K562 (cell line): ENCODE measurements at regions not wholly inside any gene's neighbourhood (a gene's known extent, or its start where the extent isn't known, plus 50 kb on each side); places are given as distances from the start of the nearest gene placed in this dataset.

ENCODE experiments used
- ATAC-seq: fragments of 200-7000 bp; cut with Tn5 transposase; 3 replicates; pipeline ENCODE4 v1.9.1; 2020; ENCODE audit warnings: moderate library complexity
- BruUV-seq: library from RNA; stranded (reverse); fragments of 400-500 nt; replicated peaks from 2 replicates; lab custom pipeline; 2021; lab: Mats Ljungman, UMichigan
- CTCF ChIA-PET: fragments of 300-600 bp; formaldehyde crosslinking; extraction: SDS; loops from one replicate; lab custom pipeline; 2021; ENCODE audit warnings: low intra/inter-chr PET ratio; lab: Yijun Ruan, JAX
- POLR2A ChIA-PET: fragments of 300-600, 350-650 bp; sonication (Branson Sonifier 250); formaldehyde crosslinking; extraction: SDS; loops from one replicate; lab custom pipeline; 2021; ENCODE audit warnings: antibody characterized with exemption, inconsistent platforms; lab: Yijun Ruan, JAX
- DNase-seq, 4 experiments: peaks; one replicate each; pipeline versions ENCODE4 v3.0.0 to v3.0.0-alpha.2; 2011 to 2018; ENCODE audit warnings: low spot score in 3 of 4, mixed read lengths in 3 of 4; ENCODE audit errors: extremely low read depth in 1 of 4
- FAIRE-seq: peaks from 2 replicates; lab custom pipeline; 2011; peaks lifted over from hg19 to GRCh38; lab: Jason Lieb, UNC
- H2AFZ ChIP-seq: 2 replicates; pipeline ENCODE4 v1.6.0; 2011; ENCODE audit warnings: low read depth, low read length, control low read depth, inconsistent platforms
- H3K27ac ChIP-seq: fragments of 200-600 bp; 3 replicates; pipeline ENCODE4 v1.8.0; 2011; ENCODE audit warnings: low read depth, mild to moderate bottlenecking, control low read depth, inconsistent platforms, low read length, moderate library complexity, mixed read lengths; ENCODE audit errors: extremely low read depth
- H3K27me3 ChIP-seq, 2 experiments: fragments of 300-600 bp in 1 of 2; 2 replicates in 1 of 2; 3 replicates in 1 of 2; pipeline versions ENCODE4 v1.6.0 to v1.8.0; 2011; ENCODE audit warnings: inconsistent platforms in 2 of 2, low read length in 2 of 2, mild to moderate bottlenecking in 1 of 2, mixed read lengths in 1 of 2, moderate library complexity in 1 of 2; ENCODE audit not compliant: control insufficient read depth in 2 of 2, insufficient read depth in 2 of 2
- H3K36me3 ChIP-seq: fragments of 300-600 bp; 3 replicates; pipeline ENCODE4 v1.8.0; 2011; ENCODE audit warnings: mild to moderate bottlenecking, low read length, inconsistent platforms; ENCODE audit not compliant: control insufficient read depth, insufficient read depth
- H3K4me1 ChIP-seq, 2 experiments: fragments of 200-600 bp in 1 of 2; replicated peaks in 1 of 2; 2 replicates in 1 of 2; 3 replicates in 1 of 2; pipeline versions ENCODE4 v1.5.1 to v1.8.0; 2011; ENCODE audit warnings: inconsistent platforms in 2 of 2, low read length in 2 of 2, mild to moderate bottlenecking in 1 of 2, mixed read lengths in 1 of 2, moderate library complexity in 1 of 2; ENCODE audit not compliant: control insufficient read depth in 2 of 2, insufficient read depth in 2 of 2
- H3K4me2 ChIP-seq: 2 replicates; pipeline ENCODE4 v1.6.1; 2011; ENCODE audit warnings: low read length, control low read depth, inconsistent platforms, mixed read lengths; ENCODE audit not compliant: insufficient read depth
- H3K4me3 ChIP-seq: fragments of 200-600 bp; sonication (generic), shearing (Covaris generic); 2 replicates; pipeline ENCODE4 v1.5.1; 2016; ENCODE audit warnings: control low read depth, inconsistent platforms
- H3K79me2 ChIP-seq: fragments of 200-600 bp; 3 replicates; pipeline ENCODE4 v1.8.0; 2011; ENCODE audit warnings: low read length, inconsistent platforms; ENCODE audit not compliant: control insufficient read depth, insufficient read depth
- H3K9ac ChIP-seq, 2 experiments: 2 replicates each; pipeline versions ENCODE4 v1.6.0 to v1.6.1; 2011; ENCODE audit warnings: low read depth in 2 of 2, low read length in 2 of 2, control low read depth in 1 of 2, inconsistent platforms in 1 of 2, mild to moderate bottlenecking in 1 of 2, mixed read lengths in 1 of 2; ENCODE audit not compliant: insufficient read depth in 1 of 2
- H3K9me1 ChIP-seq: one replicate; pipeline ENCODE4 v1.6.0; 2011; ENCODE audit warnings: inconsistent platforms, mild to moderate bottlenecking, low read length, moderate library complexity; ENCODE audit not compliant: control insufficient read depth, insufficient read depth
- H3K9me3 ChIP-seq: replicated peaks from 2 replicates; pipeline ENCODE4 v1.5.1; 2011; ENCODE audit warnings: low read depth, low read length, inconsistent platforms; ENCODE audit not compliant: control insufficient read depth, insufficient read depth
- H4K20me1 ChIP-seq: replicated peaks from 2 replicates; pipeline ENCODE4 v1.6.1; 2011; ENCODE audit warnings: low read length, inconsistent platforms, mixed read lengths; ENCODE audit not compliant: control insufficient read depth, insufficient read depth
- CTCF ChIP-seq, 3 experiments: IDR thresholded peaks in 2 of 3; conservative IDR thresholded peaks in 1 of 3; 2 replicates each; pipeline ENCODE4 v1.5.1; 2011 to 2012; ENCODE audit warnings: low read length in 3 of 3, mild to moderate bottlenecking in 3 of 3, control low read depth in 2 of 3, improper control_type of control experiment in 1 of 3, inconsistent platforms in 1 of 3, low read depth in 1 of 3, mixed read lengths in 1 of 3, moderate library complexity in 1 of 3; ENCODE audit not compliant: insufficient read depth in 2 of 3
- DMBX1 ChIP-seq: fragments of 250-450 bp; sonication (Bioruptor Pico); IDR thresholded peaks from 2 replicates; pipeline ENCODE4 v1.8.0; 2022; ENCODE audit warnings: inconsistent platforms, mild to moderate bottlenecking, moderate library complexity, borderline replicate concordance
- DNMT1 ChIP-seq: fragments of 450-650 bp; IDR thresholded peaks from 2 replicates; pipeline ENCODE4 v1.6.1; 2016; ENCODE audit warnings: antibody characterized with exemption, mild to moderate bottlenecking
- IFI16 ChIP-seq: fragments of 250-450 bp; sonication (Bioruptor Pico); IDR thresholded peaks from 2 replicates; pipeline ENCODE4 v2.1.2; 2022; ENCODE audit warnings: mild to moderate bottlenecking, inconsistent platforms
- NFRKB ChIP-seq: fragments of 450-650 bp; IDR thresholded peaks from 2 replicates; pipeline ENCODE4 v1.6.1; 2016; ENCODE audit warnings: low read depth
- NFYB ChIP-seq: IDR thresholded peaks from 2 replicates; pipeline ENCODE4 v1.6.1; 2011; ENCODE audit warnings: mild to moderate bottlenecking, moderate library complexity; ENCODE audit not compliant: insufficient read length; ENCODE audit errors: extremely low read depth
- NONO ChIP-seq, 2 experiments: fragments of 200-400 bp in 1 of 2; fragments of 450-650 bp in 1 of 2; formaldehyde crosslinking in 1 of 2; IDR thresholded peaks; 2 replicates each; pipeline ENCODE4 v1.6.1; 2017; ENCODE audit warnings: low read depth in 2 of 2, mild to moderate bottlenecking in 2 of 2, moderate library complexity in 2 of 2, low read length in 1 of 2
- PCBP1 ChIP-seq: fragments of 200-400 bp; formaldehyde crosslinking; IDR thresholded peaks from 2 replicates; pipeline ENCODE4 v1.6.1; 2018; ENCODE audit warnings: mild to moderate bottlenecking, low read depth, low read length; ENCODE audit not compliant: poor library complexity, severe bottlenecking
- PHF20 ChIP-seq: fragments of 450-650 bp; IDR thresholded peaks from 2 replicates; pipeline ENCODE4 v1.6.1; 2018; ENCODE audit not compliant: partially characterized antibody
- PHF21A ChIP-seq: fragments of 450-650 bp; IDR thresholded peaks from 2 replicates; pipeline ENCODE4 v1.6.1; 2017; ENCODE audit warnings: low read depth, borderline replicate concordance
- PML ChIP-seq: IDR thresholded peaks from 2 replicates; pipeline ENCODE4 v1.6.1; 2012; ENCODE audit warnings: low read length, inconsistent platforms
- POLR2AphosphoS2 ChIP-seq: IDR thresholded peaks from 2 replicates; pipeline ENCODE4 v1.6.1; 2012; ENCODE audit warnings: low read length, improper control_type of control experiment
- RB1 ChIP-seq: fragments of 450-650 bp; IDR thresholded peaks from 2 replicates; pipeline ENCODE4 v1.6.1; 2017; ENCODE audit warnings: low read depth, mild to moderate bottlenecking
- RBM25 ChIP-seq: fragments of 200-400 bp; formaldehyde crosslinking; IDR thresholded peaks from 2 replicates; pipeline ENCODE4 v1.6.1; 2018; ENCODE audit warnings: low read length, low read depth, moderate library complexity; ENCODE audit not compliant: severe bottlenecking
- RFX5 ChIP-seq: IDR thresholded peaks from 2 replicates; pipeline ENCODE4 v1.6.1; 2011; ENCODE audit warnings: low read depth, mild to moderate bottlenecking, improper control_type of control experiment, low read length
- RNF2 ChIP-seq: sonication (generic); IDR thresholded peaks from 2 replicates; pipeline ENCODE4 v1.6.1; 2016
- SOX6 ChIP-seq: fragments of 450-650 bp; IDR thresholded peaks from 2 replicates; pipeline ENCODE4 v1.6.1; 2014; ENCODE audit warnings: mild to moderate bottlenecking
- TAF9B ChIP-seq: fragments of 450-650 bp; IDR thresholded peaks from 2 replicates; pipeline ENCODE4 v1.6.1; 2018; ENCODE audit warnings: mild to moderate bottlenecking; ENCODE audit not compliant: partially characterized antibody
- TEAD1 ChIP-seq, 2 experiments: fragments of 450-650 bp in 1 of 2; sonication (generic) in 1 of 2; formaldehyde crosslinking; IDR thresholded peaks; 2 replicates each; pipeline versions ENCODE4 v1.4.0 to v1.8.0; 2020 to 2022; ENCODE audit warnings: mild to moderate bottlenecking in 2 of 2, missing genetic modification reagents in 1 of 2
- ZNF121 ChIP-seq: sonication (generic); formaldehyde crosslinking; conservative IDR thresholded peaks from 2 replicates; pipeline ENCODE4 v1.8.0; 2022; ENCODE audit warnings: missing genetic modification reagents
- ZNF699 ChIP-seq: fragments of 250-450 bp; sonication (Bioruptor Pico); IDR thresholded peaks from 2 replicates; pipeline ENCODE4 v1.8.0; 2021; ENCODE audit warnings: mild to moderate bottlenecking, moderate library complexity; ENCODE audit not compliant: insufficient replicate concordance
- WGBS: fragments of 100-300 bp; shearing (Covaris generic); methylation state at CpG from one replicate; pipeline ENCODE4 v1.1.6; 2016; ENCODE audit warnings: low coverage, mixed read lengths; ENCODE audit not compliant: insufficient coverage; ENCODE audit errors: missing lambda C conversion rate; 5-methylcytosine and 5-hydroxymethylcytosine counted together
- in situ Hi-C: fragments of 300-500 bp; cut with MboI; formaldehyde crosslinking; loops from 4 replicates; pipeline ENCODE4 v1.15.0; 2018; ENCODE audit warnings: inconsistent platforms, mixed read lengths
- intact Hi-C: fragments of 100-400 bp; cut with micrococcal nuclease; formaldehyde crosslinking; loops from 2 replicates; pipeline ENCODE4 v1.14.2; 2022

- TF ChIP-seq CTCF (IDR thresholded peaks at IDR 0.05 in 2 of 3, conservative IDR thresholded peaks at IDR 0.05 in 1 of 3; ENCODE audit: insufficient read depth in 2 of 3, low read depth in 1 of 3, low read length in 3 of 3) = no peak
- TF ChIP-seq DNMT1 = no peak
- no peak for TF ChIP-seq PCBP1
- TF ChIP-seq ZNF121 (CRISPR knock-in tag) = no peak
- no peak for TF ChIP-seq RFX5
- TF ChIP-seq PML = no peak
- no peak for TF ChIP-seq NFYB
- TF ChIP-seq DMBX1 = no peak
- no peak for TF ChIP-seq NONO (IDR thresholded peaks at IDR 0.05; ENCODE audit: low read depth in 2 of 2, low read length in 1 of 2)
Measured at GRCh38 chr14:48670939-48671338, 915.2 kb downstream of the RPS29 start (continued).

- ChIA-PET POLR2A (no interaction called here), CTCF (no interaction called here)
- no peaks in the 10 kb centered on the region for H3K4me1 ChIP-seq
- no peaks in the 10 kb centered on the region for H3K9me3 ChIP-seq
- H3K4me3 ChIP-seq = no peak overlapping the region
- no peaks in the 10 kb centered on the region for H3K36me3 ChIP-seq
- no peak overlapping the region for H3K4me2 ChIP-seq
- no peaks in the 10 kb centered on the region for H3K79me2 ChIP-seq
- ATAC-seq (no peak), FAIRE-seq (no peak), DNase-seq (no peak)
- H3K27me3 ChIP-seq = no peaks in the 10 kb centered on the region
- intact Hi-C loops (no loop called here), in situ Hi-C loops (no loop called here)
- no peak overlapping the region for H3K9ac ChIP-seq
- no peak overlapping the region for H3K27ac ChIP-seq
- no peak overlapping the region for H2AFZ ChIP-seq
- BruUV-seq = no TSS peak
- no peaks in the 10 kb centered on the region for H3K9me1 ChIP-seq
- no peaks in the 10 kb centered on the region for H4K20me1 ChIP-seq
- WGBS = 0% methylated on average over 3 of the region's 3 CpGs
- no peak for TF ChIP-seq RBM25
- no peak for TF ChIP-seq TEAD1 (CRISPR knock-in tag; IDR thresholded peaks at IDR 0.05)
- no peak for TF ChIP-seq PHF21A
- no peak for TF ChIP-seq RB1
- no peak for TF ChIP-seq NFRKB
- no peak for TF ChIP-seq PHF20
- TF ChIP-seq TAF9B = no peak
- no peak for TF ChIP-seq POLR2AphosphoS2
- no peak for TF ChIP-seq IFI16 (CRISPR knock-in tag)
- TF ChIP-seq ZNF699 (CRISPR knock-in tag) = no peak
- TF ChIP-seq RNF2 = no peak
- TF ChIP-seq SOX6 = no peak
Measured at GRCh38 chr14:48665077-48665784, 920.9 kb downstream of the RPS29 start.
